HG02588 (cell line): ENCODE measurements at regions not wholly inside any gene's neighbourhood (a gene's known extent, or its start where the extent isn't known, plus 50 kb on each side); places are given as distances from the start of the nearest gene placed in this dataset.
"Not testable (repeated sequence)": the region's sequence is repeated elsewhere in the genome, so short reads cannot be mapped to it uniquely, and the experiment has no call there.

Experiments
- ATAC-seq: cut with Tn5 transposase; IDR thresholded peaks from one replicate; pipeline ENCODE4 v1.9.1; 2021; ENCODE audit warnings: mild to moderate bottlenecking, moderate library complexity; ENCODE audit not compliant: unreplicated experiment

GRCh38 chrX:109782994-109783700, 50.1 kb upstream of the ACSL4 start:
- peak; percentile 88 for ATAC-seq

GRCh38 chrX:109783701-109784079, 50.6 kb upstream of the ACSL4 start:
- ATAC-seq: no peak

GRCh38 chrX:109785053-109785452, 52.0 kb upstream of the ACSL4 start:
- no peak for ATAC-seq

GRCh38 chrX:109790511-109790910, 57.5 kb upstream of the ACSL4 start:
- ATAC-seq: not testable (repeated sequence)

DNA sequence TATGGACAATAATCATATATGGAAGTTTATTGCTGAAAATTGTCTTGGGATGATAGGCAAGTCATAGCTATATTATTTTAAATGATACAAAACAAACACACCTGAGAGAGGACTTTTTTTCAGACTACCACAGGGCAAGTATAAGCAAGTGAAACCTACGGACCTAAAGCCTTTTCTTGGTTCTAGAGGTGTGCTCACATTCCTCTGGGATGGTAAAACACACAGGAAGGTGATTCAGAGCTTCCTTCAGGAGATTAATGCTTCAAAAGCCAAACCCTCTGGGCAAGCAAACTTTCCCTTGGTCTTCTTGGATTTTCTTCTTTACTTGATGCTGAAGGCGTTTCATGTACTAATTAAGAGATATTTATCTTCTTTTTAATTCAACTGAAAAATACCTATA, 60.1 kb upstream of the ACSL4 start:
- ATAC-seq: no peak

DNA sequence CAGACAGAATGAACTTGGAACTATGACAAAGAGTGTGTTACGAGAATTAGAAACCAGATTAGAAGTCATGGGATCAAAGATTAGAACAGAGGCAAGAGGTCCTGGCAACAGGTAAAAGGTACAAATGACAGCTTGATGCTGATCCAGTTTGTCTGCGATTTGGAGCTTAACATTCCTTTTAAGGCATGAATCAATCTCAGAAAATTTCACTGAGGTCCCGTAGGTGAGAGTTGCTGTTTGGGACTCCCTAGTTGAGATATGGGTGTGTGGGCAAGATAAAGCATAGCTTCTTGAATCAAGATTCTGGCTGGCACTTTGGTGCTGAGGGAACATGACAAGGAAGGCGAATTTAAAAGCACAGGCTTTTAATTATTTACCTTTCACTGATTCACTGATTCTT, 62.6 kb upstream of the ACSL4 start:
- no peak for ATAC-seq

DNA sequence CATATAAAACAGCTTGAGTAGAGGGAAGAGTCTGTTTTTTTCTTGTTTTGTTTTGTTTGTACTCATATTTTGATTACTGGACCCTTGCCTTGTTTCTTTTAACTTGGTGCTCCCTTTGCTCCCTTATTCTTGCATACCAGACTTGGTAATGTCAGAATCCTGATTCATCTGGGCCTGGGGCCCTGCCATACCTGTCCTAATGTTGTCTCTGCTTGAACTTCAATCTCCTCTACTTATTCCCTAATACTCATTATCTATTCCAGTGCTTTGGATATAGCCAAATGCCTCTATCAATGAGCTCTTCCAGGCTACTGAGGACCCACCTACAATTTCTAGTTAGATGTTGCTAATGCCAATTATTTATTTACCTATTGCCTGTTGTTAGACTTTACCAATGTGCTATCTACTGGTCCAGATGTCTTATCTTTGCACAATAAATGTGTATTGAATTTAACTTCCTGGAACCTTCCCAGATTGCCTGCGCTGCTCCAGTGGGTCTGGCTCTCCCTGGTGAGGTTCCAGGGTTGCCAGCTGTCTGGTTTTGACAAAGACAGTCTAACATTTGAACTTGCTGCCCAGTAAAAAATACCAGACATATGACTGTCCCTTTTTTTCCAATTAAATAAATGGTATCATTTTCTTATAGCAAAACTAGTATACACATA, 64.4 kb upstream of the ACSL4 start:
- no peak for ATAC-seq

- no peak for ATAC-seq
These were observed 79.2 kb upstream of the ACSL4 start for GRCh38 chrX:109812236-109812635.

- ATAC-seq: no peak
These were observed 80.2 kb upstream of the ACSL4 start for GRCh38 chrX:109813236-109813635.

- ATAC-seq: no peak
These were observed 85.9 kb upstream of the ACSL4 start for GRCh38 chrX:109818976-109819375.

DNA sequence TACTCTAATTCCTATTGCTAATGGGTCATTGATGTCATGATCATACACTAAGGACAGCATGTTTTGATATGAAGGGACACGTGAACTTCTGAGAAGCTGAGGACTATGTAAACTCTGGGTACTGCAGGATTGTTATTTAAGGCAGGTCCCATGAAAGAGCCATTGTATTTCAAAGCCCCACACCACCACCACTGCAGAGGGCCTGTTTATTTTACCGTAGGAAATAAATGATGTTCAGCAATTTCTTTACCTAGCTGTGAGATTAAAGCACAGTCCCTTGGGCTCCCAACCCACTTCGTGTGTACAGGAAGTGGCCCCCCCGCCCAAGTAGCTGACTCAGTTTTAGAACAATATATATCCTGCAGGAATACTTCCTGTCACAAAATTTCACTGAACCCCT, 89.8 kb upstream of the ACSL4 start:
- no peak for ATAC-seq

GRCh38 chrX:109826954-109827708, 94.1 kb upstream of the ACSL4 start:
- no peak for ATAC-seq

DNA sequence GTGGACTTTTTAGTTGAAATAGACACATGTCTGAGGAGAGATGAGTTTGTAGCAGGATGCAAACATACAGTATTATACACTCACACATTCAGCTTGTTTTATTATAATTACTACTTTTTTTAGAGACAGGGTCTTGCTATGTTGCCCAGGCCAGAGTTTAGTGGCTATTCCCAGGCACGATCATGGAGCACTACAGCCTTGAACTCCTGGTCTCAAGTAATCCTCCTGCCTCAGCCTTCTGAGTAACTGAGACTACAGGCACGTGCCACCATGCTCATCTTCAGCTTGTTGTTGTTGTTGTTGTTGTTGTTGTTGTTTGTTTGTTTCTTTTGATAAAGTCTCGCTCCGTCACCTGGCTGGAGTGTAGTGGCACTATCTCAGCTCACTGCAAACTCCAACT, 94.7 kb upstream of the ACSL4 start:
- no peak for ATAC-seq

GRCh38 chrX:109830157-109830703, 97.2 kb upstream of the ACSL4 start:
- peak; percentile 10 for ATAC-seq

DNA sequence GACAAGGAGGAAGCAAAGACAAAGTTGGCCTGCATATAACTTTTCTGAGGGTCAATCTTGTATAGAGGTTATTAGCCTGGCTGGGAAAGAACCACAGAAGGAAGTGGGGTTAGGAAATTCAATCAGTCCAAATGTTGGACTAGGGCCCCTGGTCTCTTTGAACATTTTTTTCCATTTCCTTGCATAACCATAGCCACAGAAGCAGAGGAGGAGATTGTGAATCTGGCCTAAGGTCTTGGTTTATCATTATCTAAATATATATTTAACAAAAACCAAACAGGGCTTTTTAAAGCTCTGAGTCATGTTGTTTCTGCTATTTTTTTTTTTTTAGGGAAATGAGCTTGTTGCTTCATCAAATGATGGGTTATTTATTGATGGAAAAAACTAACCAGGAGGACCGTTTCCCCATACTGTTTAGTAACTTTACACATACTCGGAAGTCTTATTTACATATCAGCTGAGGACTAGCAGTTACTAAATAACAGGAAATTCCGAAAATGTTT, 97.7 kb upstream of the ACSL4 start:
- ATAC-seq: peak; percentile 69

GRCh38 chrX:109831326-109831985, 98.4 kb upstream of the ACSL4 start:
- peak; percentile 54 for ATAC-seq

DNA sequence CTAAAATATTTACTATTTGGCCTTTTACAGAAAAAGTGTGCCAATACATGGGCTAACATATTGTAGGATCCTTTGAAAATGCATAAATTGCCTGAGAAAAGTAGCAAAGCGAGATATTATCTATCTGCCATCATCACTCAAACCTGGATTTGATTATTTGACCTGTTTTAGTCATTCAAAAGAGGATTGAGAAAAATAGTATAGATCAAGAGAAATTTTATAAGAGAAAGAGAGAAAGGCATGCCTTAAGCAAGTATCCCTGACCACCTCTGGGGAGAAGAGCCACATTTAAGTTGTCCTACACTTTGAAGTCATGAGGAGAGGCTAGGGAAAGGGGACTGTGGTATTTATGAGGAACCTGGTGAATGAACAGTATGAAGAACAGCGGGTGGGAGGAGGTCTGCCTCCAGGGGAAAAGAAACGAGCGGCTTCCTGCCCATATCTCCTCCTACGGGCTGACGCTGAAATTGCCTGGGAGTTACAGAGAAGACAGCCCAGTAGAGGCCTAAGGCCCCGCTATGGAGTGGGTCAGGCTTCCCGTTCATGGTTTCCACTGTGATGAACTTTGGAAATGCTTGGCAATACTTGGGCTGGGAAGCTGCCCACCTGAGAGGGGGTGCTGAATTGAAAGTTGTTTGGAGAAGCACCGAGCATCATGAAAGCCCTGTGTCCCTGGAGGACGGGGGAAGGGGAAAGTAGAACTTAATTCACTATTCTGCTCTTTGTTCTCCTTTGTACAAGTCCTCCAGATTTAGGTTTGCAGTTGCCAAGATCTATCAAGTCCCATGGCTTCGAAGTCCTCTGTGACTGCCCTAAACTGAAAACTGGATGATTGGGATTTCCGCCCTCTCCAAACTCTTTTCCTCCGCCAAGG, 106.9 kb upstream of the ACSL4 start:
- no peak for ATAC-seq

- ATAC-seq: no peak
These were observed 107.5 kb upstream of the ACSL4 start for GRCh38 chrX:109840585-109840984.

GRCh38 chrX:109841257-109841656, 108.2 kb upstream of the ACSL4 start:
- no peak for ATAC-seq
